NCI-H2107 treated with DMSO at 0.1 percent for 48 hours (cell line): ENCODE measurements at regions not wholly inside any gene's neighbourhood (a gene's known extent, or its start where the extent isn't known, plus 50 kb on each side); places are given as distances from the start of the nearest gene placed in this dataset.
"Not testable (repeated sequence)": the region's sequence is repeated elsewhere in the genome, so short reads cannot be mapped to it uniquely, and the experiment has no call there.

Experiments
- DNase-seq: peaks from one replicate; lab custom pipeline; 2025; ENCODE audit not compliant: unreplicated experiment; lab: John Stamatoyannopoulos, UW

DNA sequence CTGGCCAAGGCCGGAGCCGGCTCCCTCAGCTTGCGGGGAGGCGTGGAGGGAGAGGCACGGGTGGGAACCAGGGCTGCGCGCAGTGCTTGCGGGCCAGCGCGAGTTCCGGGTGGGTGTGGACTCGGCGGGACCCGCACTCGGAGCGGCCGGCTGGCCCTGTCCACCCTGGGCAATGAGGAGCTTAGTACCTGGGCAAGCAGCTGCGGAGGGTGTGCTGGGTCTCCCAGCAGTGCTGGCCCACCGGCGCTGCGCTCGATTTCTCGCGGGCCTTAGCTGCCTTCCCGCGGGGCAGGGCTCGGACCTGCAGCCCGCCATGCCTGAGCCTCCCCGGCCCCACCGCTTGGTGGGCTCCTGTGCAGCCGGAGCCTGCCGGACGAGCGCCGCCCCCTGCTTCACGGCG lies 91.4 kb upstream of the MAN1A1 start:
- DNase-seq, result no peak

DNA sequence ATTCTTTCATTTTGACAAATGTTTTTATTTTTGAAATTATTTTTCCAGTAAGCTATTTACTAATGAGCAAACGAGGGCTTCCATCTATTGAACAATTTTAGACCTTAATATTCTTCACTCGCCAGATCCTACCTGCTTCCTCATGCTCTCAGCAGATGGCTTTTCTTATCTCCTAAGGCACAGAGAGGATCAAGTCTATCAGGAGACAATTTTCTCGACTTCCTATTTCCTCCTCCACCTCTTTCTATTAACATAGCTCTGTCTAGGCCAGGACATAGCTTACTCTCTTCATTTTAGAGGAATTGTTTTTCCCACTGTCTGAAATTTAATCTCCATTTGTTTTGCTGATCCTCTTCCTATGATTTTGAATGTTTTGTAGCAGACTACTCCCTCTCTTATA lies 87.0 kb upstream of the MAN1A1 start:
- no peak for DNase-seq

DNA sequence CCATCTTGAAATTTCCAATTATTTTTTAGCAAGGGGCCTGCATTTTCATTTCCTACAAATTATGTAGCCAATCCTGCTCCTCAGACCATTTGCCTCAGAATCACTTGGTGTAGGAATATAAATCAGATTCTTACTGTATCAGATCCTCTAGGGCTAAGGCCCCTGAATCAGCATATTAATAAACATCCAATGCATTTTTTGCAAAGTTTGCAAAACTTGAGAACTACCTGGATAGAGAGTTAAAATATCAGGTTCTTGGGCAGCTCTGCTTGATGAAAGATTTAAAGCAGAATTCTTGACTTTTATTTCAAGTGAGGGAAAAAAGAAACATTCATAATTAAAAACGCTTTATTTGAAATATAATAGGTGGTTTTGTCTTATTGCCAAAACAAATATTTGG lies 82.2 kb upstream of the MAN1A1 start:
- no peak for DNase-seq

DNA sequence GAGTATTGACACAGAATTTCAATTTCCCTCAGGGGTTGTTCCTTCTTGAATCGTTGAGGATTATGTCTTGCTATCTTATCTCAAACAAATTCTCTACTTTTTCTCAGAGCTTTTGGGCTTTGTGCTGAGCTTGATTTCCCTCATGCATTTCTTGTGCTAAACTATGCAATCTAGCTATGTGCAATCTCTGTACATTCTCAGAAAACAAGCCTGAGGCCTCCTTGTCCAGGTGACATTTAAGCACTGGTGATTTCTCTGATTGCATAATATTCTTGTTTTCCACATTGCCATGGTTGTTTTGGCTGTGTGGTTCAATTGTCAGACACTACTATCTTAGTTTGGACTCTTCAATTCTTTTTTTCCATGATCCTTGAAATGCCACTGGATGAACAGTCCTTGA lies 81.2 kb upstream of the MAN1A1 start:
- DNase-seq, result no peak

DNA sequence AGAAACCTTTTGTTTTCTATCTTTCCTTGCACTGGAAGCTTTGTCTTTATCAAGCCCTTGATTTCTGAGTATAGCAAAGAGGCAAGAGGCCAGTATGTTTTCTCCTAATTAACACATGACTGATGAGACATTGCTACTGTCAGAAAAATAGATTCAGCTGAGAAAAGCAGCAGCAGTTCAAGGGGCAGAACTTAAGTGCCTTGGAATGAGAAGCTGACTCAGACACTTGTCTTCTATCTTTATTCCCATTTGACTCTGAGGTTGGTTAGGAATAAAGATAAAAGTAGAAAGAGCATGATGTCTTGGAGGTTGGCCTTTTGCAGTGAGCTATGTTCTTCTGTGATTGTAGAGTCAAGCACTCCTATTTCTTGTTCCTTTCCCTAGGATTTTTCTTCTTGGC lies 79.1 kb upstream of the MAN1A1 start:
- no peak for DNase-seq

DNA sequence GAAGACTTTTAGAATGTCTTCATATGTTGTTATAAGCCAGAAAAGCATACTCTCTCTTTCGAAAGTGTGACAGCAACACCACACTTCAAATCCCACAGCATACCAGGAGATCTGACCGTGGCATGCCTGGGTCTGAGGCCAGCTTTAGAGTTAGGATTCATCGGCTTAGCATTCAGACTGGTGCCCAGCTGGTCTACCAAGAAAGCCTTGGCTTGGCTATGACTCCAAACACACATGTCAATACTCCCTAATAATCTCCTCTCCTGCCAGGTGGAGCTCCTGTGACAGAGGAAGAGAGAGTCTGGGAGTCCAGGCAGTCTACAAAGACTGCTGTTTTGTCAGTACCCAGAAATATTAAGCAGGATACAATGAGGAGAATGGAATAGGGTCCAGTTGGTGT lies 77.1 kb upstream of the MAN1A1 start:
- DNase-seq, result no peak

DNA sequence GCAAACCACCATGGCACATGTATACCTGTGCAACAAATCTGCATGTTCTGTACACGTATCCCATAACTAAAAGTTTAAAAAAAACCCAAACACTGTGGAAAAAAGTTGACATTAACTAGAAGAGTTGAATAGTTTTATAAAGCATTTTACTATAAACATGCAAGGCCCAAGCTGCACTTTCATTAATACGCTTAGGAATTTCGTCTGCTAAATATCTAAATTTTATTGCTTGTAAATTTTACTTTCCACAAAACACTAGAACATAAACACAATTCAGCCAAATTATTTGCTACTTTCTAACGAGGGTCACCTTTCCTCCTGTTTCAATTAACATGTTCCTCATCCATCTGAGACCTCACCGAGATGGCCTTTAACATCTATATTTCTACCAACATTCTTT lies 74.4 kb upstream of the MAN1A1 start:
- DNase-seq, result no peak

DNA sequence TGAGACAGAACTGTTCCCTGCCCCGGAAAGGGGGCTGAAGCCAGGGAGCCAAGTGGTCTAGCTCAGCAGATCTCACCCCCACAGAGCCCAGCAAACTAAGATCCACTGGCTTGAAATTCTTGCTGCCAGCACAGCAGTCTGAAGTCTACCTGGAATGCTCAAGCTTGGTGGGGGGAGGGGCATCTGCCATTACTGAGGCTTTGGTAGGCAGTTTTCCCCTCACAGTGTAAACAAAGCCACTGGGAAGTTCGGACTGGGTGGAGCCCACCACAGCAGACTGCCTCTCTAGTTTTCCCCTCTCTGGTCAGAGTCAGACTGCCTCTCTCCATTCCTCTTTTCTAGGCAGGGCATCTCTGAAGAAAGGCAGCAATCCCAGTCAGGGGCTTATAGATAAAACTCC lies 68.5 kb upstream of the MAN1A1 start:
- DNase-seq, result not testable (repeated sequence)

DNA sequence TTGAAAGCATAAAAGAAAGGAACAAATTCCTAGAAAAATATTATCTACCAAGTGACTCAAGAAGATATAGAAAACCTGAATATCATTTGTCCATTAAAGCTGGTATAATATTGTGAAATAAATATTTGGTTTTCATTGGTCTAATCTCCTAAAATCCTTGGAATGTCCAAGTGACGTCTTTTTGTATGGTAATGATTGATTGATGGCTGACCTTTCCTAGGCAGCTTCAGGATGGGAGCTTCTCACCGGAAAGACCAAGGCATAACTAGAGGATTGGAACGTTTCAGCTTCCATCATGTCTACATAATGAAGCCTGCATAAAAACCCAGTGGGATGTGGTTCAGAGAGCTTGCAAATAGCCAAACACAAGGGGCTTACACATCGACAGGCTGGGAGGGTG lies 57.6 kb upstream of the MAN1A1 start:
- DNase-seq, result no peak

DNA sequence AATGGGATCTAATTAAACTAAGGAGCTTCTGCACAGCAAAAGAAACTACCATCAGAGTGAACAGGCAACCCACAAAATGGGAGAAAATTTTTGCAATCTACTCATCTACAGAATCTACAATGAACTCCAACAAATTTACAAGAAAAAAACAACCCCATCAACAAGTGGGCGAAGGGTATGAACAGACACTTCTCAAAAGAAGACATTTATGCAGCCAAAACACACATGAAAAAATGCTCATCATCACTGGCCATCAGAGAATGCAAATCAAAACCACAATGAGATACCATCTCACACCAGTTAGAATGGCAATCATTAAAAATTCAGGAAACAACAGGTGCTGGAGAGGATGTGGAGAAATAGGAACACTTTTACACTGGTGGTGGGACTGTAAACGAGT lies 55.6 kb upstream of the MAN1A1 start:
- DNase-seq, result not testable (repeated sequence)
